ENCODE measurements at regions not wholly inside any gene's neighbourhood (a gene's known extent, or its start where the extent isn't known, plus 50 kb on each side); places are given as distances from the start of the nearest gene placed in this dataset.

- Histone ChIP-seq H3K9me3 (ENCODE audit: low read length) (no peaks in the 10 kb centered on the region), H3K4me2 (ENCODE audit: low read depth, low read length, poor library complexity, severe bottlenecking) (no peak overlapping the region), H3K9ac (ENCODE audit: low read length) (no peak overlapping the region), H3K27ac (ENCODE audit: low read length) (no peak overlapping the region), H3K4me3 (ENCODE audit: low read length) (no peak overlapping the region), H3K27me3 (ENCODE audit: low read length) (no peaks in the 10 kb centered on the region), H3K9me2 (replicated peaks; ENCODE audit: insufficient read depth, low read length) (no peaks in the 10 kb centered on the region), H2AFZ (ENCODE audit: low read length) (no peak overlapping the region), H3K4me1 (ENCODE audit: low read length) (no peaks in the 10 kb centered on the region), H3K79me2 (ENCODE audit: low read length) (no peaks in the 10 kb centered on the region), H3K36me3 (ENCODE audit: insufficient read depth, low read length) (no peaks in the 10 kb centered on the region), H4K20me1 (ENCODE audit: insufficient read depth, low read depth, low read length) (no peaks in the 10 kb centered on the region)
- no peak for DNase-seq
Measured at GRCh38 chr6:165891320-165891719, 228.3 kb upstream of the PDE10A start.

DNA sequence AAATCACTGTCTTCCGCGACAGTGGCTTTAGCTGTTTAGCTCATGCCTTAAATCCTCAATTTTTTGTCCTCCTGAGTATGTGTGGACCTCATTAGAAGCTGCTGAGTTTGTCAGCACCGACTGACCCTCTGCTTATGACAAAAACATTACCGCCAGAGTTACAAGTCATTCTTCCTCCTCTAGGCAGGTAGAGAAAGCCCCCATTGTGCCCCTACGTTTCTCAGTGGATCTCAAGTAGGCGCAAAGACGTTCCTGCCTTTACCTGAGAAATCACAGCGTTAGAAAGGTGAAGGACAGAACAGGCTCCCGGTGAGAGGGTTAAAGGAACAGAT, 227.3 kb upstream of the PDE10A start:
- Histone ChIP-seq H4K20me1 (ENCODE audit: insufficient read depth, low read depth, low read length) (no peaks in the 10 kb centered on the region), H3K4me2 (ENCODE audit: low read depth, low read length, poor library complexity, severe bottlenecking) (no peak overlapping the region), H3K9ac (ENCODE audit: low read length) (no peak overlapping the region), H3K79me2 (ENCODE audit: low read length) (no peaks in the 10 kb centered on the region), H3K27ac (ENCODE audit: low read length) (no peak overlapping the region), H3K4me1 (ENCODE audit: low read length) (no peaks in the 10 kb centered on the region), H3K9me3 (ENCODE audit: low read length) (no peaks in the 10 kb centered on the region), H3K27me3 (ENCODE audit: low read length) (no peaks in the 10 kb centered on the region), H2AFZ (ENCODE audit: low read length) (no peak overlapping the region), H3K36me3 (ENCODE audit: insufficient read depth, low read length) (no peaks in the 10 kb centered on the region), H3K4me3 (ENCODE audit: low read length) (no peak overlapping the region), H3K9me2 (replicated peaks; ENCODE audit: insufficient read depth, low read length) (no peaks in the 10 kb centered on the region)
- DNase-seq, result no peak

DNA sequence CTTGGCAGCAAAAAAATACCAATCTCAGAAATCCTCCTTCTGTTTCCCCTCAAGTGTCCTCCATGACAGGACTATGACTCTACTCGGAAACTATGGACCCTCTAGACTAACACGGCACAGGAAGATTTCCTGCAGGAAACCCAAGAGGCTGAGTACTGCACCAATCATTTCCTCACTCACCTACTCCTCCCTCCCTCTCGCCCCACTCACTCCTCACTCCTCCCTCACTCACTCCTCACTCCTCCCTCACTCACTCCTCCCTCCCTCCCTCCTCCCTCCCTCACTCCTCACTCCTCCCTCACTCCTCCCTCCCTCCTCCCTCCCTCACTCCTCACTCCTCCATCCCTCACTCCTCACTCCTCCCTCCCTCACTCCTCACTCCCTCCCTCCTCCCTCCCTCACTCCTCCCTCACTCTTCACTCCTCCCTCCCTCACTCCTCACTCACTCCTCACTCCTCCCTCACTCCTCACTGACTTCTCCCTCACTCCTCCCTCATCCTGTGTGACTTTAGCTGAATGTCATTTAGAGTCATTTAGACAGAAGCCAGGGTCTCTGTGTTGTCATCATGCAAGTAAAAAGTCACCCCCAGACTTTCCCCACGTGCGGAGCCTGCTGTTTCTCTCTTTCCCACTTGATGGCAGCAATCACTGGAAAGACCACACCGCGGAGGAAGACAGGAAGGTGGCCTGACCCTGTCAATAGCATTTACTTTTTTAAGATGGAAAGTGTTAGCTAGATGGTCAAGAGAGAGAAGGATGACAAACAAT, 226.8 kb upstream of the PDE10A start:
- no peaks in the 10 kb centered on the region for H3K9me3 ChIP-seq (ENCODE audit: low read length)
- no peak overlapping the region for H2AFZ ChIP-seq (ENCODE audit: low read length)
- H3K36me3 ChIP-seq (ENCODE audit: insufficient read depth, low read length), result no peaks in the 10 kb centered on the region
- peak; percentile 58 for DNase-seq
- no peaks in the 10 kb centered on the region for H3K9me2 ChIP-seq (replicated peaks; ENCODE audit: insufficient read depth, low read length)
- H3K4me1 ChIP-seq (ENCODE audit: low read length), result no peaks in the 10 kb centered on the region
- no peaks in the 10 kb centered on the region for H4K20me1 ChIP-seq (ENCODE audit: insufficient read depth, low read depth, low read length)
- H3K9ac ChIP-seq (ENCODE audit: low read length), result no peak overlapping the region
- H3K27me3 ChIP-seq (ENCODE audit: low read length), result no peaks in the 10 kb centered on the region
- H3K4me3 ChIP-seq (ENCODE audit: low read length), result no peak overlapping the region
- no peak overlapping the region for H3K27ac ChIP-seq (ENCODE audit: low read length)
- no peak overlapping the region for H3K4me2 ChIP-seq (ENCODE audit: low read depth, low read length, poor library complexity, severe bottlenecking)
- no peaks in the 10 kb centered on the region for H3K79me2 ChIP-seq (ENCODE audit: low read length)

DNA sequence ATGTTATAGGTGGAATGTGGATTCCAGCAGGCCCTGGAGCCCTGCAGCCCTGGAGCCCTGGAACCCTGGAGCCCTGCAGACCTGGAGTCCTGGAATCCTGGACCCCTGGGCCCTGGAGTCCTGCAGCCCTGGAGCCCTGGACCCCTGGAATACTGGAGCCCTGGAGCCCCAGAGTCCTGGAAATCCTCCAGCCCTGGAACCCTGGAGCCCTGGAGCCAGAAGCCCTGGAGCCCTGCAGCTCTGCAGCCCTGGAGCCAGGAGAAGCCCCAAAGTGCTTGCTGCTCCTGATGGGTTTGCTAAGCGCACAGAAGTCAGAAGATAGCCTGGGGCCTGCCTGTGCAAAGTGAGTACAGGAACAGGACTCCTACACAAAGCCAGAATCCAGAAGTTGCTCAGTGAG, 223.1 kb upstream of the PDE10A start:
- no peak for DNase-seq
- no peak overlapping the region for H3K4me2 ChIP-seq (ENCODE audit: low read depth, low read length, poor library complexity, severe bottlenecking)

DNA sequence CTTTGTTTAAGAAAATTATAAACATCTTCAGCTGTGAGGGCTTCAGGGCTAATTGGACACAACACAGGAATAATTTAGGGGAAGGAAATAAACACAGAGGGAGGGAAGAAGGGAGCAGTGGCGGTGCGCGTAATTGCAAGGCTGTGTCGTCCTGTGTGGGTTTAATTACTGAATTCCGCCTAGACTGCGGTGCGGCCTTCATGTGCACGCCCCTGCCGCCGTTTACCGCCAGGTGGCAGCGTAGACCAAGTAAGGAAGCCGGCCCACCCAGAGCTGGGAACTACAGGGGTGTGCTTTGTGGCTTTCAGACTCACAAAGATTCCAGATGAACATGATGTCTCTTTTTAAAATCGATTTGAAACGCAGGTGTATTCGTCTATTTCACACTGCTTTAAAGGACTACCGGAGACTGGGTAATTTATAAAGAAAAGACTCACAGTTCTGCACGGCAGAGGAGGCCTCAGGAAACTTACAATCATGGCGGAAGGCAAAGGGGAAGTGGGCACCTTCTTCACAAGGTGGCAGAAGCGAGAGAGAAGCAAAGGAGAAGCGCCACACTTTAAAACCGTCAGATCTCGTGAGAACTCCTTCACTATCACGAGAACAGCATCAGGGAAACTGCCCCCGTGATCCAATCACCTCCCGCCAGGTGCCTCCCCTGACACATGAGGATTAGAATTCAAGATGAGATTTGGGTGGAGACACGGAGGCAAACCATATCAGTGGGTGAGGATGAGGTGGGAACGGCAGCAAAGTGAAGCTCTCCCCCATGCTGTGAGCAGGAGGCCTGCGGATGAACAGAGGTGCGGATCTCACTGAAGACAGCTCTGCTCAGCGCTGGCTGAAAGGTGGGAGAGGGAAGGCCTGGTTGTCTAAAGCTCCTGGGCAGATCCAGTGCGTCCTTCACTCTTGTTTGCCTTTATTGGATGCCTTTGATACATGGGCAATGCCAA, 222.0 kb upstream of the PDE10A start:
- Histone ChIP-seq H3K9me3 (ENCODE audit: low read length) (no peaks in the 10 kb centered on the region), H3K9ac (ENCODE audit: low read length) (0 out of 2 replicates have a peak overlapping the region, but pooled peaks have one; percentile 23), H4K20me1 (ENCODE audit: insufficient read depth, low read depth, low read length) (no peaks in the 10 kb centered on the region), H3K27ac (ENCODE audit: low read length) (no peak overlapping the region), H3K9me2 (replicated peaks; ENCODE audit: insufficient read depth, low read length) (no peaks in the 10 kb centered on the region), H3K27me3 (ENCODE audit: low read length) (no peaks in the 10 kb centered on the region), H3K4me2 (ENCODE audit: low read depth, low read length, poor library complexity, severe bottlenecking) (peak overlapping the region; percentile 38), H3K79me2 (ENCODE audit: low read length) (no peaks in the 10 kb centered on the region), H3K36me3 (ENCODE audit: insufficient read depth, low read length) (no peaks in the 10 kb centered on the region), H3K4me3 (ENCODE audit: low read length) (no peak overlapping the region), H3K4me1 (ENCODE audit: low read length) (peaks cover 3% of the 10 kb centered on the region; the same call in 1 of the 2 replicates), H2AFZ (ENCODE audit: low read length) (peak overlapping the region; percentile 90)
- peak; percentile 95 for DNase-seq

More for the DNA sequence above, 223.1 kb upstream of the PDE10A start:
- Histone ChIP-seq H4K20me1 (ENCODE audit: insufficient read depth, low read depth, low read length) (no peaks in the 10 kb centered on the region), H3K9me3 (ENCODE audit: low read length) (no peaks in the 10 kb centered on the region), H3K9ac (ENCODE audit: low read length) (no peak overlapping the region), H3K4me1 (ENCODE audit: low read length) (peaks cover 3% of the 10 kb centered on the region; the same call in 1 of the 2 replicates), H3K9me2 (replicated peaks; ENCODE audit: insufficient read depth, low read length) (no peaks in the 10 kb centered on the region), H3K27ac (ENCODE audit: low read length) (no peak overlapping the region), H2AFZ (ENCODE audit: low read length) (no peak overlapping the region), H3K79me2 (ENCODE audit: low read length) (no peaks in the 10 kb centered on the region), H3K36me3 (ENCODE audit: insufficient read depth, low read length) (no peaks in the 10 kb centered on the region), H3K4me3 (ENCODE audit: low read length) (no peak overlapping the region), H3K27me3 (ENCODE audit: low read length) (no peaks in the 10 kb centered on the region)

GRCh38 chr6:165883851-165884640, 221.0 kb upstream of the PDE10A start:
- H3K9me3 ChIP-seq (ENCODE audit: low read length), result no peaks in the 10 kb centered on the region
- H3K9me2 ChIP-seq (replicated peaks; ENCODE audit: insufficient read depth, low read length), result no peaks in the 10 kb centered on the region
- no peaks in the 10 kb centered on the region for H3K79me2 ChIP-seq (ENCODE audit: low read length)
- peaks cover 3% of the 10 kb centered on the region; the same call in 1 of the 2 replicates for H3K4me1 ChIP-seq (ENCODE audit: low read length)
- no peaks in the 10 kb centered on the region for H3K36me3 ChIP-seq (ENCODE audit: insufficient read depth, low read length)
- DNase-seq, result no peak
- peak overlapping the region; percentile 90; the same call in 1 of the 2 replicates for H2AFZ ChIP-seq (ENCODE audit: low read length)
- no peaks in the 10 kb centered on the region for H3K27me3 ChIP-seq (ENCODE audit: low read length)
- H3K4me3 ChIP-seq (ENCODE audit: low read length), result no peak overlapping the region
- H3K9ac ChIP-seq (ENCODE audit: low read length), result no peak overlapping the region
- H3K27ac ChIP-seq (ENCODE audit: low read length), result no peak overlapping the region
- no peaks in the 10 kb centered on the region for H4K20me1 ChIP-seq (ENCODE audit: insufficient read depth, low read depth, low read length)
- no peak overlapping the region for H3K4me2 ChIP-seq (ENCODE audit: low read depth, low read length, poor library complexity, severe bottlenecking)

DNA sequence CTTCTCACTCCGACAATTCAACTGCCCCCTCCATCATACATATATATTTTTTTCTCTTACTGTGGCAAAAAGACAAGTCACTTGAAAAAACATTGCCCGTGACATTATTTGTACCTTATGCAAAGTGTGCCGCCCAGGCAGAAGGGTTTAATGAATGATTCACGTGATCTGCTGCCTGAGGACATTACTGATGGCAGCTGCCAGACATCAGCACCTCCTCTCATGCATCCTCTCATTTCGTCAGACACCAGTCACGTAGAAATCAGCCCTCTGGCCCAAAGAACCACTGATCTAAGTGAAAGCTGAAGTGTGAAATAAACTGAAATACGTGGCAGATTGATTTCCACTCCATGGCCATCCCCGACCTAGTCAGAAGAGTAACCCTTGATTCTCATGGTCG, 218.8 kb upstream of the PDE10A start:
- H3K79me2 ChIP-seq (ENCODE audit: low read length), result no peaks in the 10 kb centered on the region
- no peak for DNase-seq
- no peak overlapping the region for H3K9ac ChIP-seq (ENCODE audit: low read length)
- no peak overlapping the region for H3K4me3 ChIP-seq (ENCODE audit: low read length)
- no peak overlapping the region for H3K4me2 ChIP-seq (ENCODE audit: low read depth, low read length, poor library complexity, severe bottlenecking)
- H3K4me1 ChIP-seq (ENCODE audit: low read length), result peaks cover 3% of the 10 kb centered on the region; the same call in 1 of the 2 replicates
- no peaks in the 10 kb centered on the region for H3K9me2 ChIP-seq (replicated peaks; ENCODE audit: insufficient read depth, low read length)
- H4K20me1 ChIP-seq (ENCODE audit: insufficient read depth, low read depth, low read length), result no peaks in the 10 kb centered on the region
- H3K9me3 ChIP-seq (ENCODE audit: low read length), result no peaks in the 10 kb centered on the region
- H3K27me3 ChIP-seq (ENCODE audit: low read length), result no peaks in the 10 kb centered on the region
- H3K36me3 ChIP-seq (ENCODE audit: insufficient read depth, low read length), result no peaks in the 10 kb centered on the region
- no peak overlapping the region for H3K27ac ChIP-seq (ENCODE audit: low read length)
- no peak overlapping the region for H2AFZ ChIP-seq (ENCODE audit: low read length)
